ENCODE measurements at regions not wholly inside any gene's neighbourhood (a gene's known extent, or its start where the extent isn't known, plus 50 kb on each side); places are given as distances from the start of the nearest gene placed in this dataset.

- TF ChIP-seq POLR2A (IDR thresholded peaks at IDR 0.05) (no peak), CTCF (IDR thresholded peaks at IDR 0.05) (no peak)
- Histone ChIP-seq H3K4me3 (no peak overlapping the region), H3K4me1 (peaks cover 0 to 8% (median 7%) of the 10 kb centered on the region in 3 donors), H3K9me3 (no peaks in the 10 kb centered on the region), H3K36me3 (no peaks in the 10 kb centered on the region), H3K27me3 (no peaks in the 10 kb centered on the region), H3K27ac (peak overlapping the region in 3 of 4 donors; percentile 40 to 56 (median 49))
- WGBS, 2 donors = 33 to 34% methylated on average over 8 of the region's 8 CpGs
- no peak for DNase-seq
- intact Hi-C loops (cut with DNase I) = no loop called here
Measured at GRCh38 chr15:36356978-36357601, 222.3 kb upstream of the CDIN1 start.

GRCh38 chr15:36358094-36358493 is 221.3 kb upstream of the CDIN1 start:
- intact Hi-C loops (cut with DNase I) = no loop called here
- Histone ChIP-seq H3K9me3 (no peaks in the 10 kb centered on the region), H3K27ac (peak overlapping the region in 2 of 4 donors; percentile 40 to 56), H3K4me1 (peaks cover 0 to 8% (median 7%) of the 10 kb centered on the region in 3 donors), H3K4me3 (no peak overlapping the region), H3K36me3 (no peaks in the 10 kb centered on the region), H3K27me3 (no peaks in the 10 kb centered on the region)
- TF ChIP-seq CTCF (IDR thresholded peaks at IDR 0.05) (no peak), POLR2A (IDR thresholded peaks at IDR 0.05) (no peak)
- WGBS, 2 donors = 23 to 28% methylated on average over 2 of the region's 2 CpGs
- DNase-seq = no peak

GRCh38 chr15:36358523-36358922 is 220.9 kb upstream of the CDIN1 start:
- Histone ChIP-seq H3K4me1 (peaks cover 0 to 8% (median 7%) of the 10 kb centered on the region in 3 donors), H3K36me3 (no peaks in the 10 kb centered on the region), H3K9me3 (no peaks in the 10 kb centered on the region), H3K27me3 (no peaks in the 10 kb centered on the region), H3K27ac (no peak overlapping the region), H3K4me3 (no peak overlapping the region)
- no peak for DNase-seq
- TF ChIP-seq POLR2A (IDR thresholded peaks at IDR 0.05) (no peak), CTCF (IDR thresholded peaks at IDR 0.05) (no peak)
- intact Hi-C loops (cut with DNase I) = no loop called here
- WGBS, 2 donors = 71 to 83% methylated on average over 2 of the region's 2 CpGs

- Histone ChIP-seq H3K4me1 (peaks cover 0 to 8% (median 7%) of the 10 kb centered on the region in 3 donors), H3K9me3 (no peaks in the 10 kb centered on the region), H3K36me3 (no peaks in the 10 kb centered on the region), H3K27me3 (no peaks in the 10 kb centered on the region), H3K4me3 (no peak overlapping the region), H3K27ac (no peak overlapping the region)
- TF ChIP-seq POLR2A (IDR thresholded peaks at IDR 0.05) (no peak), CTCF (IDR thresholded peaks at IDR 0.05) (no peak)
- intact Hi-C loops (cut with DNase I) = no loop called here
- WGBS, 2 donors = 51 to 54% methylated on average over 4 of the region's 4 CpGs
- no peak for DNase-seq
Measured at GRCh38 chr15:36359286-36359685, 220.1 kb upstream of the CDIN1 start.

GRCh38 chr15:36361351-36361870 is 218.0 kb upstream of the CDIN1 start:
- no peaks in the 10 kb centered on the region for H3K36me3 ChIP-seq
- WGBS, 2 donors = 53 to 78% methylated on average over 5 of the region's 5 CpGs
- no peaks in the 10 kb centered on the region for H3K9me3 ChIP-seq
- H3K4me3 ChIP-seq = no peak overlapping the region
- H3K4me1 ChIP-seq = peaks cover 0 to 8% (median 7%) of the 10 kb centered on the region in 3 donors
- intact Hi-C loops (cut with DNase I) = no loop called here
- no peak overlapping the region for H3K27ac ChIP-seq
- TF ChIP-seq CTCF (IDR thresholded peaks at IDR 0.05) (no peak), POLR2A (IDR thresholded peaks at IDR 0.05) (no peak)
- no peak for DNase-seq
- no peaks in the 10 kb centered on the region for H3K27me3 ChIP-seq

All from esophagus squamous epithelium (tissue), 5 donors.